GM19452 (cell line): ENCODE measurements at regions not wholly inside any gene's neighbourhood (a gene's known extent, or its start where the extent isn't known, plus 50 kb on each side); places are given as distances from the start of the nearest gene placed in this dataset.

Experiments used
- ATAC-seq: cut with Tn5 transposase; IDR thresholded peaks from one replicate; pipeline ENCODE4 v1.9.1; 2021; ENCODE audit not compliant: unreplicated experiment

DNA sequence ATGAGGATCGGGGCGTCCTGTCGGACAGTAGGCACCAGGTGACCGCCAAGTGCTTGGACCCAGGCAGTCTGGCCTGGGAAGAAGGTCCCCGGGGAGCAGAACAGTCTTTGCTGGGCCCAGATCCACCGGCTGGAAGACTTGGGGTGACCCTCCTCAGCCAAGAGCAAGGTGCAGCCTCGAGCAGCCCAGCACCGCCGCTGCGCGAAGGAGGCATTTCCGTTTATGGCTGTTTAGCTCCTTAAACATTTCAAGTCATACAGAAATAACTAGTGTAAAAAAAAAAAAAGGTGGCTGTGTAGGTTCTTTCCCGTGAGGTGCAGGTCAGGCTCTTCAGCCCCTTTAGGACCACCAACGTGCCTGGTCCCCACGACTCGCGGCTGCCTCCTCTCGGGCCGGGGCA, 370.2 kb downstream of the CMPK2 start:
- no peak for ATAC-seq

DNA sequence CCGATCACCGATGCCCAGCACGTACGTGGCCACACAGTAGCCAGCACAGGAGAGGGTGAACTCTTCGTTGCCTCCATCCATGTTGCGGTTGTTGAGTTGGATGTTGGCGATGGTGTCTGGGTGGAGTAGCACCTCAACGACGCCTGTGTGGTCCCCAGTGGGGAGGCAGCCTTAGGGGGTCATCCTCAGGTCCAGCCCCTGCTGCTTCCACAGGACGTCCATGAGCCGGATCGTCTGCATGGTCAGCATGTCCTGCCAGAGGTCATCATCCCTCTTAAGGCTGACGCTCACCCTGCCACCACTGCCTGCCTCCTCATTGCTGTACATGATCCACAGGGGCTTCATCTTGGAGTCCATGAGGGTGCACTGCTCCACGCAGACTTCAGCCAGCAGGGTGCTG, 369.3 kb downstream of the CMPK2 start:
- ATAC-seq: no peak

DNA sequence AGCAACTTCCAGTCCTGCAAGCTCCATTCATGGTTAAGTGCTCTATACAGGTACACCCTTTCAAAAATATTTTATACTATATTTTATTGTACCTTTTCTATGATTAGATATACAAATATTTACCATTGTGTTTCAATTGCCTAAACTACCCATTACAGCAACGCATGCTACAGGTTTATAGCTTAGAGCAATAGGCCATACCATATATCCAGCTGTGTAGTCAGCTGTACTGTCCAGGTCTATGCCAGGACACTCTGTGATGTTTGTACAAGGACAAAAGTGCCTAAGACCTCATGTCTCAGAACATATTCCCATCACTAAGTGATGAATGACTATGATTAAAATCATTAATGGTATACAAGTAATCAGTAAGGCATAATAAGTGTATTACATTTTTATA, 368.7 kb downstream of the CMPK2 start:
- ATAC-seq: no peak

- ATAC-seq: no peak
These were observed 366.9 kb downstream of the CMPK2 start for GRCh38 chr2:6498841-6499240.

DNA sequence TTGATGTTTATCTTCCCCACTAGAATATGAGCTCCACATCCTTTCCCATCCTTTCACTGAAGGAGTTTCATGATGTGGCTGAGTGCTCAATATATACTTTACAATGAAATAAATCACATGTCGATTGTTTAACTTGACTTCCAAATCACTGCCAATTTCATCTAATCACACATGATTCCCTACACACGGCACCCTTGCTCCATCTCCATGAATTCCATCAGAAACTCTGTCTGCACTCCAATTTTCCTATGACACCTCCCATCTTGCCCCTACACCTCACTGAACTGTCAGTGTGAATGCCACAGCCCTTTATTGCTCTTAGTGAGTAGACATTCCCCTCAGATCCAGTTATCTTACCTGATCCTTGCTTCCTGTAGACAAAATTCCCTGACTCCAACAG, 366.0 kb downstream of the CMPK2 start:
- ATAC-seq: no peak

GRCh38 chr2:6506361-6506794, 359.3 kb downstream of the CMPK2 start:
- no peak for ATAC-seq

GRCh38 chr2:6506859-6507258, 358.8 kb downstream of the CMPK2 start:
- ATAC-seq: no peak

GRCh38 chr2:6510532-6510931, 355.2 kb downstream of the CMPK2 start:
- no peak for ATAC-seq

DNA sequence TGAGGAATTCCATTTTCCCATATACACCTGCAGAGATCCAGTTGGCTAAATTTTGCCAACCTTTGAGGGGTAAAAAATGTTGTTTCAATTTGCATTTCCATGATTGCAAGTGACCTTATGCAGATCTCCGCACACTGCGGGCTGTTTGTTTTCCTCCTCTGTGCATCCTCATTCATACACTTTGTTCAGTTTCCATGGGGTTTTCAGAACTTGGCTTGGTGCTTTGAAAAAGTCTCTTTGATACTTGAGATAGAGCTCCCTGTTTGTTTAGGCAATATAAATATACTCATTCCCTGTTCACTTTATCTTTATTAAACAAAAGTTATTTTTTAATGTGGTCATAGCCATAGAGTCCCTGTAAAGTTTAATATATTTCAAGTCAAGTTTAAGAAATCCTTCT, 353.1 kb downstream of the CMPK2 start:
- no peak for ATAC-seq

DNA sequence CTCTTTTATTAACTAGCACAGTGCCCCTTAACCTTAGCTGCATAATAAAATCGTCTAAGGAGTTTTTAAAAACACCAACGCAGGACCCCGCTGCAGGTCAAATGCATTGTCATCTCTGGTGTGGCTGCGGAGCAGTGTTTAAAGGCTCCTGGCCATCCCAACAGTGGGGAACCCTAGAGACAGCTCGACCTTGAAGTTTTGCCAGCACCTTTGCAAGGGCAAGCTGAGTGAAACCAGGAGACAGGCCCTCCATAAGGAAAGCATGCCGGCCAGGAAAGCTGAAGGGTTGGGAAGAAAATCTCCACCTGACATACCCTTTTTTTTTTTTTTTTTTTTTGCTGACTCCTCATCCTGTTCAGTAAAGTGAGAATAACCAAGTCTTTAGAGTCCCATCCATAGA, 349.0 kb downstream of the CMPK2 start:
- ATAC-seq: no peak

- no peak for ATAC-seq
These were observed 347.3 kb downstream of the CMPK2 start for GRCh38 chr2:6518361-6518760.

- ATAC-seq: no peak
These were observed 342.2 kb downstream of the CMPK2 start for GRCh38 chr2:6523476-6523875.

GRCh38 chr2:6524691-6525474, 340.8 kb downstream of the CMPK2 start:
- ATAC-seq: no peak

- no peak for ATAC-seq
These were observed 340.2 kb downstream of the CMPK2 start for GRCh38 chr2:6525475-6525964.

DNA sequence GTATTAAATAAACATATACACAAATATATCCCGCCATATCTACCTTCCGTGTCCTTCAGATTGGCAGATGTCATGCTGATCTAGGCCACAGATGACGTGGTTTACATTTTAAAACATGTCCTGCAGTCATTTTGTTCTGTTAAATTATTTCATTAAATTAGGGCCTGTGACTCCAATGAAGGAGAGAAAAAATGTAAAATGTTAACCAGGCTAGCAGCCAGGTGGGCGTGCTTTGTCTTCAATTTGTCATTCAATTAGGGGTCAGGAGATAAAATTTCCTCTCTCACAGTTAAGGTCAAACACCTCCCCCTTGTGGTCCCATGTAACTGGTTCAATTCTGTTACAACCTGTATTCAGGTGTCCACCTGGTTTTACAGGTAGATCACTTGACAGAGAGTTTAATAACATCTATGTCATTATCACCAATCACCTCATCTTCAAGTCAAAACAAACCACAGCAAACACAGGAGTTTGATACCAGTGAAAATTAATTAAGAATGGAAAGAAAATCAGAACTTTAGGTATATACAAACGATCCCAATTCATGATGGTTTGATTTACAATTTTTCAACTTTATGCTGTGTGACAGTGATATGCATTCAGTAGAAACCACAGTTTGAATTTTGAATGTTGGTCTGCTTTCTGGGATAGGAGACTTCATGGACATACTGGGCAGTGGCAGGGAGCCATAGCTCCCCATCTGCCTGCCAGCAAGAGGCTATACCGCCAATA, 339.4 kb downstream of the CMPK2 start:
- no peak for ATAC-seq

- ATAC-seq: no peak
These were observed 334.4 kb downstream of the CMPK2 start for GRCh38 chr2:6531304-6531703.

DNA sequence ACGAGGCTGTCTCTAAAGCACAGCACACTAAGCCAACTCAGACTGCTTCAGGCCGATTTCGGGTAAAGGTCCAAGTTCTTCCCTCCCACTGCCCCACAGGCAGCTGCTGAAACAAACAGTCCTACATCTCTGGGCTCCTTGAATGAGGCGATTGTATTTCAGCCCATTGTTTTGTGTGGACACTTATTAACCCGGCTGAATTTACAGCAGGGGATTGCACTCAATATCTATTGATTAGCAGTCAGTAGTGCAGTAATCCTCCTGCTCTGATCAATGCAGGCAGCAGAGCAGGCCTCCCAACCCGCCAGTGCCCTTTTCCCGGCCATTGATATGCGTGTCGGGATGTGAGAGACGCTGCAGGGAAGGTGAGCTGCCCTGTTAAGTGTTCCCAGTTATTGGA, 330.1 kb downstream of the CMPK2 start:
- no peak for ATAC-seq

- ATAC-seq: no peak
These were observed 327.1 kb downstream of the CMPK2 start for GRCh38 chr2:6538607-6539006.

DNA sequence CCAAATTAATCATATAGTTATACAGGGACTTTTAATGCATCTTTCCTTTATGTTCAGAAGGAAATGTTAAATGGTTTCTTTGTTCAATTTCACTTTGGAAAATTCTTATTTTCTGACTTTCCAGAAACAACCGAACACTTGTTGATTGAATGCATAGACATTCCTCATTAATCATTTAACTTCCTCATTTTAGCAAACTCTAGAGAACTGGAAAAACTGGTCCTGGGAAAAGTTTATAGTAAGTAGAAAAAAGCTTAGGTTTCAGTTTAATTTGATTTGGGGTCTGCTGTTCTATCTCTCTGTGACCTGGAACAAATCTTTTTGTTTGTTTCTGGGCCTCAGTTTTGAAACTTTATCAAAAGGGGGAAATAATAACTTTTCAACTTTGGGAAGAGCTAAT, 320.4 kb downstream of the CMPK2 start:
- no peak for ATAC-seq

- no peak for ATAC-seq
These were observed 319.9 kb downstream of the CMPK2 start for GRCh38 chr2:6545795-6546194.

GRCh38 chr2:6554466-6554865, 311.2 kb downstream of the CMPK2 start:
- no peak for ATAC-seq

DNA sequence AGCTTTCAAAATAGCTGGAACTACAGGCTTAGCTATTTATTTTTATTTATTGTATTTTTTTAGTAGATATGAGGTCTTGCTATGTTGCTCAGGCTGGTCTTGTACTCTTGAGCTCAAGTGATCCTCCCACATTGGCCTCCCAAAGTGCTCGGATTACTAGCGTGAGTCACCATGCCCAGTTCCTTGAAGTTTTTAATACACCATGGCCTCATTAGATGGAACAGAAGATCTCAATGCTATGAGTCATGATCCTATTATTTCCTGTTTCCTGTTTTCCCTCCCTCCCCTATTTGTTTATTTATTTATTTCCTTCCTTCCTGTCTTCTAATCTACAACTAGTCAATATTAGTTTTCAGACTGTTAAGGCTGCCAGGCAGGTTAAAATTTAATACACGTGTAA, 309.0 kb downstream of the CMPK2 start:
- ATAC-seq: no peak
